ENCODE measurements at regions not wholly inside any gene's neighbourhood (a gene's known extent, or its start where the extent isn't known, plus 50 kb on each side); places are given as distances from the start of the nearest gene placed in this dataset.

GRCh38 chr3:144866476-144866875 is 894.9 kb downstream of the DIPK2A start:
- TF ChIP-seq, protein P1, sequence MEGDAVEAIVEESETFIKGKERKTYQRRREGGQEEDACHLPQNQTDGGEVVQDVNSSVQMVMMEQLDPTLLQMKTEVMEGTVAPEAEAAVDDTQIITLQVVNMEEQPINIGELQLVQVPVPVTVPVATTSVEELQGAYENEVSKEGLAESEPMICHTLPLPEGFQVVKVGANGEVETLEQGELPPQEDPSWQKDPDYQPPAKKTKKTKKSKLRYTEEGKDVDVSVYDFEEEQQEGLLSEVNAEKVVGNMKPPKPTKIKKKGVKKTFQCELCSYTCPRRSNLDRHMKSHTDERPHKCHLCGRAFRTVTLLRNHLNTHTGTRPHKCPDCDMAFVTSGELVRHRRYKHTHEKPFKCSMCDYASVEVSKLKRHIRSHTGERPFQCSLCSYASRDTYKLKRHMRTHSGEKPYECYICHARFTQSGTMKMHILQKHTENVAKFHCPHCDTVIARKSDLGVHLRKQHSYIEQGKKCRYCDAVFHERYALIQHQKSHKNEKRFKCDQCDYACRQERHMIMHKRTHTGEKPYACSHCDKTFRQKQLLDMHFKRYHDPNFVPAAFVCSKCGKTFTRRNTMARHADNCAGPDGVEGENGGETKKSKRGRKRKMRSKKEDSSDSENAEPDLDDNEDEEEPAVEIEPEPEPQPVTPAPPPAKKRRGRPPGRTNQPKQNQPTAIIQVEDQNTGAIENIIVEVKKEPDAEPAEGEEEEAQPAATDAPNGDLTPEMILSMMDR (IDR thresholded peaks at IDR 0.05): no peak
- no peak for TF ChIP-seq POLR2A (IDR thresholded peaks at IDR 0.05)

Data from lower leg skin (tissue), 3 donors.